Midbrain (tissue), 1 donor: ENCODE measurements at regions not wholly inside any gene's neighbourhood (a gene's known extent, or its start where the extent isn't known, plus 50 kb on each side); places are given as distances from the start of the nearest gene placed in this dataset.
A peak's percentile ranks its signal among the peaks of the same experiment; 100 is the strongest.
"Not testable (repeated sequence)": the region's sequence is repeated elsewhere in the genome, so short reads cannot be mapped to it uniquely, and the experiment has no call there.

Experiments used
- DNase-seq: peaks from one replicate; lab custom pipeline; 2025; lab: John Stamatoyannopoulos, UW

- DNase-seq = no peak
Measured at GRCh38 chr13:62544928-62545327, 1129.3 kb upstream of the PCDH20 start.

GRCh38 chr13:62537593-62537992, 1121.9 kb upstream of the PCDH20 start:
- DNase-seq = no peak

- DNase-seq = no peak
Measured at GRCh38 chr13:62525652-62526051, 1110.0 kb upstream of the PCDH20 start.

GRCh38 chr13:62524498-62524897, 1108.8 kb upstream of the PCDH20 start:
- DNase-seq = no peak

GRCh38 chr13:62524061-62524460, 1108.4 kb upstream of the PCDH20 start:
- no peak for DNase-seq

- DNase-seq = peak; percentile 50
Measured at GRCh38 chr13:62512194-62513141, 1096.8 kb upstream of the PCDH20 start.

- no peak for DNase-seq
Measured at GRCh38 chr13:62510906-62511655, 1095.4 kb upstream of the PCDH20 start.

- no peak for DNase-seq
Measured at GRCh38 chr13:62502588-62502987, 1086.9 kb upstream of the PCDH20 start.

- DNase-seq = no peak
Measured at GRCh38 chr13:62489731-62490130, 1074.1 kb upstream of the PCDH20 start.

- DNase-seq = no peak
Measured at GRCh38 chr13:62483774-62484173, 1068.1 kb upstream of the PCDH20 start.

GRCh38 chr13:62482351-62482750, 1066.7 kb upstream of the PCDH20 start:
- no peak for DNase-seq

GRCh38 chr13:62473944-62474237, 1058.2 kb upstream of the PCDH20 start:
- no peak for DNase-seq

GRCh38 chr13:62473190-62473943, 1057.7 kb upstream of the PCDH20 start:
- DNase-seq = no peak

- DNase-seq = no peak
Measured at GRCh38 chr13:62453761-62454160, 1038.1 kb upstream of the PCDH20 start.

- no peak for DNase-seq
Measured at GRCh38 chr13:62450759-62451158, 1035.1 kb upstream of the PCDH20 start.

GRCh38 chr13:62447771-62448382, 1032.2 kb upstream of the PCDH20 start:
- not testable (repeated sequence) for DNase-seq

- DNase-seq = no peak
Measured at GRCh38 chr13:62444805-62445204, 1029.2 kb upstream of the PCDH20 start.

GRCh38 chr13:62434081-62434480, 1018.4 kb upstream of the PCDH20 start:
- no peak for DNase-seq

- DNase-seq = no peak
Measured at GRCh38 chr13:62433660-62434059, 1018.0 kb upstream of the PCDH20 start.

GRCh38 chr13:62432906-62433305, 1017.3 kb upstream of the PCDH20 start:
- no peak for DNase-seq

GRCh38 chr13:62432295-62432694, 1016.6 kb upstream of the PCDH20 start:
- DNase-seq = no peak

- DNase-seq = no peak
Measured at GRCh38 chr13:62431852-62432251, 1016.2 kb upstream of the PCDH20 start.
